ENCODE measurements at regions not wholly inside any gene's neighbourhood (a gene's known extent, or its start where the extent isn't known, plus 50 kb on each side); places are given as distances from the start of the nearest gene placed in this dataset.

GRCh38 chr12:127300075-127300474, 966.9 kb upstream of the TMEM132C start:
- DNase-seq (ENCODE audit: low spot score): no peak

GRCh38 chr12:127300753-127301152, 966.2 kb upstream of the TMEM132C start:
- DNase-seq (ENCODE audit: low spot score): no peak

DNA sequence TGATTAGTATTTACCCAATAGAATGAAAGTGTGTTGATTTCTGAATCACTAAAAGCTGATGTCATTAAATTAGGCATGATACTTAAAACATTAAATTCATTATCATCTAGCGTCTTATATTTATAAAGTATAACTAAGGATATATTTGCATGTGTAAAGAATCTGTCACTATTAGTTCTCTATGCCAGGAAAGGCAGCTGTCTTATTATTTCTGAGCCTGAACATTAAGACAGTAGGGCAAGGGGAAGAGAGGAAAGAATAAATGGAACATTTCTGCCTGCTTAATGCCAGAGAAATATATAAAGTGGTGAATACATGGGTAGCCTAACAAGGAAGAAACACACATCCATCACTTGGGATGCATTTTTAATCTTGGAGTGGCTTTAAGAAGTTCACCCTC, 965.1 kb upstream of the TMEM132C start:
- no peak for DNase-seq (ENCODE audit: low spot score)

DNA sequence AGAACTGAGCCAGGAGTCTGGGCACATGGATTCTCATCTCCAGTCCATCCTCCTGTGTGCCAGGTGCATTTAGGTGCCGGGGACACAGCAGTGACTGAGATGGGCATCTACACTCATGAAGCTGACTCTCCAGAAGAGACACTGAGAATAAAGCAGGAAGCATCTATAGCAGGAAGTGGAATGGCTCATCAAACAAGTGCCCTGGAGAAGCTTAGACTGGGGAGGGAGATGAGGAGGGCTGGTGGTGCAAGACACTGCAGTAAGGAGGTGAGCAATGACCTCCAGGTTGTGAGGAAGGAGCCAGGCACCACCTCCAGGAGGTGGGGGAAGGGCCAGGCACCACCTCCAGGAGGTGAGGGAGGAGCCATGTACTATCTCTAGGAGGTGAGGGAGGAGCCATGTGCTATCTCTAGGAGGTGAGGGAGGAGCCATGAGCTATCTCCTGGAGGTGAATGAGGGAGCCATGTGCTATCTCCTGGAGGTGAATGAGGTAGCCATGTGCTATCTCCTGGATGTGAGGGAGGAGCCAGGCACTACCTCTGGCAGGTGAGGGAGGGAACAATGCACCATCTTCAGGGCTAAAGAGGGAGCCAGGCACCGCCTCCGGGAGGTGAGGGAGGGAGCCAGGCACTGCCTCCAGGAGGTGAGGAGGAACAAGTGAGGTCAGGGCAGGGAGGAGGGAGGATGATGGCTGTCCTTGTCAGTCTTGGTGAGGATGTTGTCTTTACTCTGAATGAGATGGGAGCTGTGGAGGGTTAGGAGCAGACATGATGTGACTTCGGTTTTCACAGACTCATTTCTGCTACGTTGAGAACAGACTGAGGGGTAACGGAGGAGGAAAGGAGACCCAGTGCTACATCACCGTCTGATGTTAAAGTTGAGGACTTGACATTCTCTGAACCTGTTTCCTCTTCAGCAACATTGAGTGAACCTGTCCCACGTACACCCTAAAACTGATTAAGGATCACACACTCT, 961.9 kb upstream of the TMEM132C start:
- no peak for DNase-seq (ENCODE audit: low spot score)

- DNase-seq (ENCODE audit: low spot score): no peak
Observed at GRCh38 chr12:127306604-127307215, 960.3 kb upstream of the TMEM132C start.

- no peak for DNase-seq (ENCODE audit: low spot score)
Observed at GRCh38 chr12:127307528-127307927, 959.4 kb upstream of the TMEM132C start.

GRCh38 chr12:127308148-127308547, 958.8 kb upstream of the TMEM132C start:
- no peak for DNase-seq (ENCODE audit: low spot score)

- no peak for DNase-seq (ENCODE audit: low spot score)
Observed at GRCh38 chr12:127310548-127310947, 956.4 kb upstream of the TMEM132C start.

GRCh38 chr12:127311720-127312364, 955.1 kb upstream of the TMEM132C start:
- DNase-seq (ENCODE audit: low spot score): no peak

DNA sequence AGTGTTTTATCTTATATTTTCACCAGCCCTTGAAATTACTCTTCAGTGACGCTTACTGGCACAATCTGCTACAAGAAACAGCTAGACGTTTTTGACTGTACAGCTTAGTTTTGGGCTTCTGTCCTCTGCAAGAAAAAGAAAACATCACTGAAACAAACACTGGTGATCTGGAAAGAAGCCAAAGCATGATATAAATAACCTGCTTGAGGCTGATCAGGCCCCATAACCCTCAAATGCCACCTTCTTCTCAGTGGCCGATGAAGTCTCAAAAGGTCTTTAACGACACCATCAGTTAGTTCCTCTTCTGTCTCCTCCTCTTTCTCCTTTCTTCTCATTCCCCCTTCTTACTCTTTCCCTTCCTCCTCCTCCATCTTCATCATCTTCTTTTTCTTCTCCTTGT, 942.3 kb upstream of the TMEM132C start:
- DNase-seq (ENCODE audit: low spot score): no peak

GRCh38 chr12:127327986-127328385, 939.0 kb upstream of the TMEM132C start:
- no peak for DNase-seq (ENCODE audit: low spot score)

DNA sequence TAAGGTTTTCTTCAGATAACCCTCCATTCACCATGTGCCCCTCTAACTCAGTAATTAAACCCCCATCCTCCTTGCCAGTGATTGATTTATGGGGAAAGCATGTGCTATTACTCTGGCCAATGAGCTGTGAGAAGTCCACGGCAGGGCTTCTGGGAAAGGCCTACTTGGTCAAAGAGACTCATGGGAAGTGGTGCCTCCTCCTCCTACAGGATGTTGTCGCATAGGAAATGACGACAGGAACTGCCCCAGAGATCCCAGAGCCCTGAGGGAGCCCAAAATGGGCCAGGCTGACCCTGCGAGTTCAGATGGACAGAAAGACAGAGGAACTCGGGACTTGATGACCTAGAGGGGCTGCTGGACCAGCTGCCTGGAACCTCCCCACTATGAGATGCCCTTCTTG, 938.1 kb upstream of the TMEM132C start:
- no peak for DNase-seq (ENCODE audit: low spot score)

GRCh38 chr12:127334365-127334764, 932.6 kb upstream of the TMEM132C start:
- no peak for DNase-seq (ENCODE audit: low spot score)

DNA sequence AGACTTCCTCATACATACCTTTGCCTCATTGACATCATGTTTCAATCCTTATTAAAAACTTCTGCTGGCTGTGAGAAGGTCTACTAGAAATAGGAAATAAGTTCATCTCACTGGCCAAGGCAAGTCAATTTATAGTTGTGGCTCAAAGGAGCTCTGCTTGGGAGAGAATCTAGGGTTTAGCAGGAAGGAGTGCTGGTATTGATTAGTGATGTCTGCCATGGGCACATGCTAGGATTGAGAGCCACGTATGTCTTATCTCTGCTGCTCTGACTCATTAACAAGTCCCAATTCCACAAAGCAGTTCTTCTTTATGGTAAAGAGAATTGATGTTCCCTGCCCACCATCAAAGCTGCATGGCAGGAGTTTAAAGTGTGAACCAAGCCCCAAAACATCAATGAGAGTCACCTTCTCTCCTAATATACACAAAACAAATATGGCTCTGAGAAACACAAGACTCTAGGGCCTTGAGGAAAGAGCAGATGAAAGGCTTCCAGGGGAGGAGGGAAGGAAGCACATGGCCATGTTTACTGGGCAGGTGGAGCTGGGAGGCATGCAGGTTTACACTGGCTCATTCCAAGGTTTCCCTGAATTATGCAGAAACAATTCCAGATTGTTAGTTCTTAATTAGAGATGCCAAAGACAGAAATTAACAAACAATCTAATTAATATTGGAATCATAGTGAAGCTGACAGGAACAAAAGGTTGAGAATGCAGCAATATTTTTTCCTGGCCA, 931.9 kb upstream of the TMEM132C start:
- DNase-seq (ENCODE audit: low spot score): no peak

- DNase-seq (ENCODE audit: low spot score): no peak
Observed at GRCh38 chr12:127336416-127336815, 930.6 kb upstream of the TMEM132C start.

GRCh38 chr12:127339065-127339464, 927.9 kb upstream of the TMEM132C start:
- no peak for DNase-seq (ENCODE audit: low spot score)

GRCh38 chr12:127340381-127340780, 926.6 kb upstream of the TMEM132C start:
- DNase-seq (ENCODE audit: low spot score): no peak

- DNase-seq (ENCODE audit: low spot score): no peak
Observed at GRCh38 chr12:127342861-127343260, 924.1 kb upstream of the TMEM132C start.

DNA sequence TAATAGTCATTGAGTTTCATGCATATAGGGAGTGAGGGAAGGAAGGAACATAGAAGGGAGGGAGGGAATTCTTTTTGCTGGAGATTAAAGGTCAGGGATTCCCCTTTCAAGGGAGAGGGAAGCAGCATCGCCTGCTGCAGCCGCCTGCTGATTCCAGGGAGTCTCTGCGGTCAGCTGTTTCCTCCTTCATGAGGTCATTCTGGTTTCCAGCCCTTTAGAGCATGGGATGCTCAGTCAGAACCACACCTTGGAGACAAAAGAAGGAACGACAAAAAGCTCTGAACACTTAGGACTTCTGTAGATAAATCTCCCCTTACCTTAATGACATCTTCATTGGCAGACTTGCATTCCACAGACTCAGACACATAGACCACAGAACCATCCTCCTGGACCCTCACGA, 923.0 kb upstream of the TMEM132C start:
- no peak for DNase-seq (ENCODE audit: low spot score)

- DNase-seq (ENCODE audit: low spot score): no peak
Observed at GRCh38 chr12:127351481-127352010, 915.4 kb upstream of the TMEM132C start.

DNA sequence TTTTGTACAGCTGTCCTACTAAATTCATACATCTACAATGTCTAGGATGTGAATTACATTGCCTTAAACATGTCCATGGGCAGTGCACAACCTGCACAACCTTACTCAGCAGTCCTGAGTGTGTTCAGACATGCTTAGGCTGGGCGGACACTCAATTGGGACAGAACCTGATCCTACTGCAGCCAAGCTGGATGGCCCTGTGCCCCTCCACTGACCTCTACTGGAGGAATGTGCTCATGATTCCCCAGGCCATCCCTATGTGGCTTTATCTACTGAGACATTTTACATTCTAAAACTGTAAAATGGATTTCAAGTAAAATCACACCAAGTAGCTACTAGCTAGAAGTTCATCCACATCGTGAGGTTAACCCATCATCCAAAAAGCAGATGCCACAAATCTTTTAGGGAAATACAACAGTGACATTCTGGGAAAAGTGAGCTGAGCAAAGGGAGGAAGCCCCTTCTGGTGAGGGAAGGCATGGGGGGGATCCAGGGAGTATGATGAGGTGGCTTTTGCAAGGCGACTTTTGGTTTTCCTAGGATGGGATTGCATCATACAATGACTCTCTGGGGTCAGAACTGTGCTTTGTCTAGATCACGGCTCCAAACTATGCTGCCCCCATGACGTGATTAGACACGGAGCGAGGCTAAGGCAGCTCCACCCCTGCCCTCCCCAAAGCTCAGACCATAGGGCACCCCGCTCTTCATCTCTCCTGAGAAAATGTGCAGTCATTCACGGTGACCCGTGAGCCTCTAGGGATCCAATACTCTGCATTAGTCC, 911.7 kb upstream of the TMEM132C start:
- DNase-seq (ENCODE audit: low spot score): peak; percentile 2
